Mesothelial cell of epicardium (in vitro differentiated cells): ENCODE measurements at regions not wholly inside any gene's neighbourhood (a gene's known extent, or its start where the extent isn't known, plus 50 kb on each side); places are given as distances from the start of the nearest gene placed in this dataset.

Source experiments
- DNase-seq, 2 experiments: peaks; one replicate each; pipeline ENCODE4 v3.0.0; 2021; ENCODE audit warnings: low spot score in 2 of 2; ENCODE audit not compliant: unreplicated experiment in 2 of 2
- H3K27ac Mint-ChIP-seq: 2 replicates; pipeline ENCODE4 v1.8.0; 2021; ENCODE audit warnings: mixed read lengths
- H3K27me3 Mint-ChIP-seq: 2 replicates; pipeline ENCODE4 v1.8.0; 2021; ENCODE audit warnings: low read depth, mixed read lengths
- H3K36me3 Mint-ChIP-seq: 2 replicates; pipeline ENCODE4 v1.8.0; 2021; ENCODE audit warnings: mixed read lengths
- H3K4me1 Mint-ChIP-seq: 2 replicates; pipeline ENCODE4 v1.8.0; 2021; ENCODE audit warnings: mixed read lengths
- H3K4me3 Mint-ChIP-seq: 2 replicates; pipeline ENCODE4 v1.8.0; 2021; ENCODE audit warnings: mild to moderate bottlenecking, moderate library complexity, mixed read lengths
- H3K9me3 Mint-ChIP-seq: 2 replicates; pipeline ENCODE4 v1.8.0; 2021; ENCODE audit warnings: mixed read lengths
- CTCF ChIP-seq: fragments of 200-600 bp; sonication (generic); IDR thresholded peaks from one replicate; pipeline ENCODE4 v1.5.0; 2021; ENCODE audit warnings: antibody characterized with exemption; ENCODE audit not compliant: unreplicated experiment

- peaks cover 32% of the 10 kb centered on the region for H3K4me1 Mint-ChIP-seq
- H3K4me3 Mint-ChIP-seq, result no peak overlapping the region
Observed at GRCh38 chr6:71386215-71386614, 97.6 kb downstream of the OGFRL1 start.

GRCh38 chr6:71387179-71387578 is 98.6 kb downstream of the OGFRL1 start:
- no peak for DNase-seq
- H3K36me3 Mint-ChIP-seq, result peaks cover 10% of the 10 kb centered on the region
- H3K27ac Mint-ChIP-seq, result no peak overlapping the region
- no peaks in the 10 kb centered on the region for H3K9me3 Mint-ChIP-seq
- H3K4me3 Mint-ChIP-seq, result no peak overlapping the region
- no peak for TF ChIP-seq CTCF
- H3K27me3 Mint-ChIP-seq, result no peaks in the 10 kb centered on the region
- peaks cover 39% of the 10 kb centered on the region for H3K4me1 Mint-ChIP-seq

More at GRCh38 chr6:71386215-71386614, 97.6 kb downstream of the OGFRL1 start:
- no peak overlapping the region for H3K27ac Mint-ChIP-seq
- H3K27me3 Mint-ChIP-seq, result no peaks in the 10 kb centered on the region
- no peaks in the 10 kb centered on the region for H3K9me3 Mint-ChIP-seq
- no peak for DNase-seq
- H3K36me3 Mint-ChIP-seq, result peaks cover 2% of the 10 kb centered on the region
- no peak for TF ChIP-seq CTCF

- Mint-ChIP-seq H3K36me3 (peaks cover 10% of the 10 kb centered on the region), H3K4me1 (peaks cover 47% of the 10 kb centered on the region), H3K4me3 (no peak overlapping the region), H3K27me3 (no peaks in the 10 kb centered on the region), H3K9me3 (no peaks in the 10 kb centered on the region), H3K27ac (no peak overlapping the region)
- no peak for TF ChIP-seq CTCF
- no peak for DNase-seq
Observed at GRCh38 chr6:71388068-71388744, 99.6 kb downstream of the OGFRL1 start.

GRCh38 chr6:71388856-71389527 is 100.4 kb downstream of the OGFRL1 start:
- Mint-ChIP-seq H3K4me1 (peaks cover 50% of the 10 kb centered on the region), H3K9me3 (no peaks in the 10 kb centered on the region), H3K36me3 (peaks cover 10% of the 10 kb centered on the region), H3K27ac (peak overlapping the region; percentile 69), H3K4me3 (no peak overlapping the region), H3K27me3 (no peaks in the 10 kb centered on the region)
- DNase-seq, result no peak
- TF ChIP-seq CTCF, result no peak

GRCh38 chr6:71391126-71391525 is 102.5 kb downstream of the OGFRL1 start:
- no peak overlapping the region for H3K4me3 Mint-ChIP-seq
- DNase-seq, result no peak
- H3K4me1 Mint-ChIP-seq, result peaks cover 56% of the 10 kb centered on the region
- H3K36me3 Mint-ChIP-seq, result peaks cover 10% of the 10 kb centered on the region
- no peaks in the 10 kb centered on the region for H3K27me3 Mint-ChIP-seq
- no peak for TF ChIP-seq CTCF
- no peak overlapping the region for H3K27ac Mint-ChIP-seq
- H3K9me3 Mint-ChIP-seq, result no peaks in the 10 kb centered on the region
